ENCODE measurements at regions not wholly inside any gene's neighbourhood (a gene's known extent, or its start where the extent isn't known, plus 50 kb on each side); places are given as distances from the start of the nearest gene placed in this dataset.
"Not testable (repeated sequence)": the region's sequence is repeated elsewhere in the genome, so short reads cannot be mapped to it uniquely, and the experiment has no call there.

DNA sequence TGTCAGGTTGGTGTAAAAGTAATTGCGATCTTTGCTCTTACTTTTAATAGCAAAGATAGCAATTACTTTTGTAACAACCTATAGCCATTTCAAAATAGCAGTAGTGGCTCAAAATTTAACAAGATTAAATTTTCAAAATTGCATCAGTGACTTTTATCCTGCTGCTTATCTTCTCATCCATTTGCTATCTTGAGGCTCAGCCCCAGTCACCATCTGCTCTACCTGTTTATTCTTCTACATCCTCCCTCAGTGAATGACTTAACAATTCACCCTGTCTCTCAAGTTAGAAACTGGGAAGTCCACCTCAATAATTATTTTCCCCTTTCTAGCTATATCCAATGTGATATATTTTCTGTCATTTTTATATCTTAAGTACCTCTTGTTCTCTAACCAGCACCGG is 148.6 kb upstream of the ZNF804A start:
- POLR2A ChIA-PET = no interaction called here

DNA sequence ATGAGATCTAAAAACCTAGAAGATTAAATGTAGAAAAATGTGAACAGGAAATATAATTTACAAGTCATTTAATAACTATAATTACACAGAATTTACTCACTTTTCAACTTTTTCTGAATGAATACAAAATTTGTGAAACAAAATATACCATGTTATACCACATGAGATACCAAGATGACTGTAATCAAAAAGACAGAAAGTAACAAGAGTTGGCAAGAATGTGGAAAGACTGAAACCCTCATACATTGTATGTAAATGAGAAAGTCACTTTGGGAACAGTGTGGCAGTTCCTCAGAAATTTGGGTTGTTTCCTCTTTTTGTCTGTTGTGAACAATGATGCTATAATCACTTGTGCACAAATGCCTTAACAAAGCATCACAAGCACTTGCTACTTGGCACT is 145.4 kb upstream of the ZNF804A start:
- H3K4me1 Mint-ChIP-seq = no peaks in the 10 kb centered on the region

More for the DNA sequence above, 148.6 kb upstream of the ZNF804A start:
- no peak for DNase-seq
- Mint-ChIP-seq H3K36me3 (ENCODE audit: low read depth) (no peaks in the 10 kb centered on the region), H3K27ac (no peak overlapping the region), H3K4me3 (no peak overlapping the region), H3K9me3 (no peaks in the 10 kb centered on the region), H3K27me3 (no peaks in the 10 kb centered on the region), H3K4me1 (no peaks in the 10 kb centered on the region)
- CTCF ChIA-PET = no interaction called here

GRCh38 chr2:184455624-184456023 is 142.7 kb upstream of the ZNF804A start:
- Mint-ChIP-seq H3K4me3 (no peak overlapping the region), H3K36me3 (ENCODE audit: low read depth) (no peaks in the 10 kb centered on the region), H3K9me3 (no peaks in the 10 kb centered on the region), H3K4me1 (no peaks in the 10 kb centered on the region), H3K27ac (no peak overlapping the region), H3K27me3 (no peaks in the 10 kb centered on the region)
- DNase-seq = no peak
- ChIA-PET POLR2A (no interaction called here), CTCF (no interaction called here)

More for the DNA sequence above, 145.4 kb upstream of the ZNF804A start:
- POLR2A ChIA-PET = no interaction called here
- H3K27ac Mint-ChIP-seq = no peak overlapping the region
- H3K9me3 Mint-ChIP-seq = no peaks in the 10 kb centered on the region
- no peak for DNase-seq
- no peak overlapping the region for H3K4me3 Mint-ChIP-seq
- CTCF ChIA-PET = no interaction called here
- H3K36me3 Mint-ChIP-seq (ENCODE audit: low read depth) = no peaks in the 10 kb centered on the region
- H3K27me3 Mint-ChIP-seq = no peaks in the 10 kb centered on the region

DNA sequence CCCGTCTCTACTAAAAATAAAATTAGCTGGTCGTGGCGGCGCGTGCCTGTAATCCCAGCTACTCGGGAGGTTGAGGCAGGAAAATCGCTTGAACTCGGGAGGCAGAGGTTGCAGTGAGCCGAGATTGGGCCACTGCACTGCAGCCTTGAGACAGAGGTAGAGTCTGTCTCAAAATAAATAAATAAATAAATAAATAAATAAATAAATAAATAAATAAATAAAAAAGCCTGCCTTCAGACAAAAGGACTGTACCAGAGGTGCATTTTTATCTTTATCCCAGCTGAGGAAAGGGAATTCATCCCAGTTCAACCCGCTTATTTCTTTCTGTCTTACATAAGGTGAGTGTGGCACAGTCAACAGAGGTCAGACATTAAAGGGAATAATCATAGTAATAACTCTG is 141.6 kb upstream of the ZNF804A start:
- H3K27ac Mint-ChIP-seq; H3K27me3 Mint-ChIP-seq; POLR2A ChIA-PET; DNase-seq; CTCF ChIA-PET; H3K9me3 Mint-ChIP-seq; H3K4me3 Mint-ChIP-seq; H3K36me3 Mint-ChIP-seq (ENCODE audit: low read depth); H3K4me1 Mint-ChIP-seq: not testable (repeated sequence)

DNA sequence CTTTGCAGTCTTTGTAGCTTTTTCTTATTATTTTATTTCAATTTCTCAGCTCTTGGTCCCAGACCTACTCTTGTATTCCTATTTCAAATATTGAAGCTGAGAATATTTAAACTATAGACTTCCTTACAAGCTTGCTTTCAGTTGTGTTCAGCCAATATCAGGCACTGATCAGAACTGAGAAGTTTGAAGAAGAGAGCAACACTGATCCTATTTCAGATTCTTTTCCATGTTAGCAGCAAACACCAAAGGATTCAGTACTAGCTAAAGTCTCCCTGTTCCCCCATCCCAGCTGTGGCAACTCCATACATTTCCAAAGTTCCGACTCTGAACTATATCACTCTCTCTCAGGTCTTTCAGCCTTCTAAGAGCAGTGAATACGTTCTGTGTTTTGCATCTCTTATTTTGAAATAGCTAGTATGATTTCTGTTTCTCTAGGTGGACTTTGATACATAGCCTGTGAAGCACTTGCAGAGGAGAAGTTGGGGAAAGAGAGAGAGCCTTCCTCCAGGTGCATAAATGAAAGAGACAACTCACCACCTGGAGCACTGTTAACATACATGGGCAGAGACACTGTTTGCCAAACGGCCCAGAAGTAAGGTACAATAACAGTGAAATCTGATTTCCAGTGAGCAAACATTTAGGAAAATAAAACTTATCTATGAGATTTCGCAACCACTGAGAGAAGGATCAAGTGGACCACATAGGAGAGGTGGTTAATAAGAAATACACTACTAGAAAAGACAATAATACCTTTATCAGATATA is 135.0 kb upstream of the ZNF804A start:
- POLR2A ChIA-PET = no interaction called here

DNA sequence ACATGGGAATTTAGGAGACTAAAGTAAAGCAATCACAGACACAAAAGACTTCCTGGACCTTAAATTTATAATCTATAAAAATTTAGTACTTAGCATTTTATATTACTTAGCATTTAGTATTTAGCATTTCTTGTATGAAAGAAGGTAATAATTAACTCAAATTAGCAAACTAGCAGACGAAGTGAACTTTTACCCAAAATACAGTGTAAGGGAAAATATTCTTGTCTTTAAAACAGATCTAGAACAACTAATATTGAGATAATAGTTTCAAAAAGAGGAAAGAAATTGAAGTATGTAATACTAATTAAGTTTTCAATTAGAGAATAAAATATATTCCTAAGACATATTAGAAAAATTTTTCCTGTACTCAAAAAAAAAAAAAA is 134.5 kb upstream of the ZNF804A start:
- H3K27me3 Mint-ChIP-seq = no peaks in the 10 kb centered on the region
- H3K4me1 Mint-ChIP-seq = no peaks in the 10 kb centered on the region
- ChIA-PET POLR2A (no interaction called here), CTCF (no interaction called here)
- peaks cover 7% of the 10 kb centered on the region for H3K9me3 Mint-ChIP-seq
- H3K27ac Mint-ChIP-seq = no peak overlapping the region
- H3K4me3 Mint-ChIP-seq = no peak overlapping the region
- no peak for DNase-seq
- no peaks in the 10 kb centered on the region for H3K36me3 Mint-ChIP-seq (ENCODE audit: low read depth)

More for the DNA sequence above, 135.0 kb upstream of the ZNF804A start:
- Mint-ChIP-seq H3K9me3 (peaks cover 7% of the 10 kb centered on the region), H3K4me1 (no peaks in the 10 kb centered on the region), H3K27me3 (no peaks in the 10 kb centered on the region), H3K4me3 (no peak overlapping the region), H3K27ac (no peak overlapping the region), H3K36me3 (ENCODE audit: low read depth) (no peaks in the 10 kb centered on the region)
- CTCF ChIA-PET = no interaction called here
- DNase-seq = no peak

GRCh38 chr2:184468826-184469225 is 129.5 kb upstream of the ZNF804A start:
- H3K27me3 Mint-ChIP-seq = no peaks in the 10 kb centered on the region
- no peaks in the 10 kb centered on the region for H3K4me1 Mint-ChIP-seq
- no peak overlapping the region for H3K27ac Mint-ChIP-seq
- POLR2A ChIA-PET = no interaction called here
- DNase-seq = no peak
- H3K4me3 Mint-ChIP-seq = no peak overlapping the region
- H3K36me3 Mint-ChIP-seq (ENCODE audit: low read depth) = no peaks in the 10 kb centered on the region
- peaks cover 11% of the 10 kb centered on the region for H3K9me3 Mint-ChIP-seq
- CTCF ChIA-PET = no interaction called here

GRCh38 chr2:184472481-184472880 is 125.8 kb upstream of the ZNF804A start:
- ChIA-PET CTCF (no interaction called here), POLR2A (no interaction called here)
- H3K27ac Mint-ChIP-seq = no peak overlapping the region
- no peak for DNase-seq
- H3K4me3 Mint-ChIP-seq = no peak overlapping the region
- no peaks in the 10 kb centered on the region for H3K36me3 Mint-ChIP-seq (ENCODE audit: low read depth)
- no peaks in the 10 kb centered on the region for H3K4me1 Mint-ChIP-seq
- no peaks in the 10 kb centered on the region for H3K27me3 Mint-ChIP-seq
- peaks cover 8% of the 10 kb centered on the region for H3K9me3 Mint-ChIP-seq

GRCh38 chr2:184481865-184482264 is 116.5 kb upstream of the ZNF804A start:
- Mint-ChIP-seq H3K9me3 (peaks cover 2% of the 10 kb centered on the region), H3K4me1 (no peaks in the 10 kb centered on the region), H3K27me3 (no peaks in the 10 kb centered on the region)

GRCh38 chr2:184498936-184499335 is 99.4 kb upstream of the ZNF804A start:
- Mint-ChIP-seq H3K9me3 (peaks cover 5% of the 10 kb centered on the region), H3K4me3 (no peak overlapping the region), H3K36me3 (ENCODE audit: low read depth) (no peaks in the 10 kb centered on the region), H3K27me3 (no peaks in the 10 kb centered on the region), H3K4me1 (no peaks in the 10 kb centered on the region), H3K27ac (no peak overlapping the region)
- CTCF ChIA-PET = no interaction called here
- DNase-seq = no peak
- POLR2A ChIA-PET = no interaction called here

More at GRCh38 chr2:184481865-184482264, 116.5 kb upstream of the ZNF804A start:
- no peak overlapping the region for H3K4me3 Mint-ChIP-seq
- H3K27ac Mint-ChIP-seq = no peak overlapping the region
- DNase-seq = no peak
- H3K36me3 Mint-ChIP-seq (ENCODE audit: low read depth) = no peaks in the 10 kb centered on the region
- ChIA-PET CTCF (no interaction called here), POLR2A (no interaction called here)

DNA sequence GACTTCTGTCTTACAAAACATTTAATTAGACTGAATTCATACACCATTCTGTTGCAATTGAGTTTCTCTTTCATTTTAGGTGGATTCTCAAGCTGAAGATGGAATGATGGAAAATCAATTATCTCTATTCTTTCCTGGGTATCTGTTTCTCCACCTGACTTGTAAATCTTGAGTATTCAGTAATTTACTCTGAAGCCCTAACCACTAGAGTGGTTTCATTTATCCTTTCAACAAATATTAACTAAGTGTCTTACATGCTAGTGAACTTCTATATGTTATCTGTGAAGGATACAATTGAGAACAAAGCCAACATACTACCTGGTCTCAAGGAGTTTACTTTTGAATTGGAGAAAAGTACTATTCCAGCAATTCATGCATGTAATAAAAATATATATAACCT is 94.1 kb upstream of the ZNF804A start:
- H3K4me1 Mint-ChIP-seq = no peaks in the 10 kb centered on the region
- no peak for DNase-seq
- no peaks in the 10 kb centered on the region for H3K36me3 Mint-ChIP-seq (ENCODE audit: low read depth)
- POLR2A ChIA-PET = no interaction called here
- H3K27ac Mint-ChIP-seq = no peak overlapping the region
- no peaks in the 10 kb centered on the region for H3K27me3 Mint-ChIP-seq
- CTCF ChIA-PET = no interaction called here
- no peak overlapping the region for H3K4me3 Mint-ChIP-seq
- H3K9me3 Mint-ChIP-seq = no peaks in the 10 kb centered on the region

DNA sequence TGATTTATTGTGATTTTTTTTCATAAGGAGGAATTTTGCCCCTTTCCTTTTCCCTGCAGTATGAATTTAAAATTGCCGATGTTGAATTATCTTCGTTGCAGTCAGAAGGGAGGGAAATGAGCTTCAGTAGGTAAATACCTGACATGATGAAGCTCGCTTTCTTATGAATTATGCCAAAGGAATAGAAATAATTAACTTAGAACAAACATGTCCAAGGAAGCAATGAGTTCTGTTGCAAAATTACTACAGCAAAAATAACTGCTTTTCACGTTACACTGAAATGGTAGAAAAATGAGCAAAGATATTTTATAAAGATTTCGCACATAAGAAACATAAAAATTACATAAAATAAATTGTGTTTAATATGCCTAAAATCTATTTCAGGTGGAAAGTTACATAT is 91.1 kb upstream of the ZNF804A start:
- H3K27ac Mint-ChIP-seq = no peak overlapping the region
- no peak for DNase-seq
- POLR2A ChIA-PET = no interaction called here
- H3K9me3 Mint-ChIP-seq = peaks cover 2% of the 10 kb centered on the region
- H3K27me3 Mint-ChIP-seq = no peaks in the 10 kb centered on the region
- no peaks in the 10 kb centered on the region for H3K36me3 Mint-ChIP-seq (ENCODE audit: low read depth)
- CTCF ChIA-PET = no interaction called here
- H3K4me3 Mint-ChIP-seq = no peak overlapping the region
- H3K4me1 Mint-ChIP-seq = no peaks in the 10 kb centered on the region

DNA sequence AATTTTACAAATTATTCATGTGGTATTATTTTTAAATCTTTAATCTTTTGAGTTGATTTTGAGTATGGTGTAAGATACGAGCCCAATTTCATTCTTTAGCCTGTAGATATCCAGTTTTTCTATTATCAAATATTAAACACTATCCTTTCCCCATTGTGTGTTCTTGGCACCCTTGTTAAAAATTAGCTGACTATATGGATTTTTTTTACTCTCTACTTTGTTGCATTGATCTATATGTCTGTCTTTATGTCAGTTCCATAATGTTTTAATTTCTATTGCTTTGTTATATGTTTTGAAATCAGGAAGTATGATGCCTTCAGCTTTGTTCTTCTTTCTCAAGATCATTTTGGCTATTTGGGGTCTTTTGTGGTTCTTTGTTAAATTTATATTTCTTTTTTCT is 80.9 kb upstream of the ZNF804A start:
- H3K36me3 Mint-ChIP-seq (ENCODE audit: low read depth) = no peaks in the 10 kb centered on the region
- POLR2A ChIA-PET = no interaction called here
- H3K27ac Mint-ChIP-seq = no peak overlapping the region
- CTCF ChIA-PET = no interaction called here
- no peak overlapping the region for H3K4me3 Mint-ChIP-seq
- no peak for DNase-seq
- H3K4me1 Mint-ChIP-seq = no peaks in the 10 kb centered on the region
- H3K27me3 Mint-ChIP-seq = no peaks in the 10 kb centered on the region
- H3K9me3 Mint-ChIP-seq = peaks cover 3% of the 10 kb centered on the region

DNA sequence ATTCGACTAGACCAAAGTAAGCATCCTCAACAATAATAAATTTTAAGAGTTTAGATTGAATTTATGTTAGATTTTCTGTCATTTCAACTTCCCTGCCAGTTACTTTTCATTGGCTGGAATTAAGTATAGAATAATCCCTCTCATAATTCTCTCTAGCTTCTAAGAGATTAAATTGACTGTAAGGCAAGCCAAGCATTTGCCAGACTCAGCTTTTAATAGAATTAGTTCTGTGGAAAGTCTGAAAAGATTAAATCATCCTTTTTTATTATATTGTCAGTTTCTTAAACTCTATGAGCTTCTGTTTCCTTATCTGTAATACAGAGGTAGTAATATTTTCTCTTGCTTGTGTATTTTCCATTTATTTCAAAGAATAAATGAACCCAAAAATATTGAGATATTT is 77.9 kb upstream of the ZNF804A start:
- no peak for DNase-seq
- no peaks in the 10 kb centered on the region for H3K36me3 Mint-ChIP-seq (ENCODE audit: low read depth)
- no peak overlapping the region for H3K27ac Mint-ChIP-seq
- POLR2A ChIA-PET = no interaction called here
- no peaks in the 10 kb centered on the region for H3K4me1 Mint-ChIP-seq
- peaks cover 3% of the 10 kb centered on the region for H3K9me3 Mint-ChIP-seq
- H3K27me3 Mint-ChIP-seq = no peaks in the 10 kb centered on the region
- CTCF ChIA-PET = no interaction called here
- no peak overlapping the region for H3K4me3 Mint-ChIP-seq

GRCh38 chr2:184523732-184524131 is 74.6 kb upstream of the ZNF804A start:
- CTCF ChIA-PET = no interaction called here
- no peak overlapping the region for H3K27ac Mint-ChIP-seq
- H3K9me3 Mint-ChIP-seq = peaks cover 2% of the 10 kb centered on the region
- no peaks in the 10 kb centered on the region for H3K36me3 Mint-ChIP-seq (ENCODE audit: low read depth)
- H3K4me1 Mint-ChIP-seq = no peaks in the 10 kb centered on the region
- H3K4me3 Mint-ChIP-seq = no peak overlapping the region
- POLR2A ChIA-PET = no interaction called here
- no peaks in the 10 kb centered on the region for H3K27me3 Mint-ChIP-seq
- DNase-seq = no peak
